Activated naive CD4-positive, alpha-beta T cell treated with anti-CD3 and anti-CD28 coated beads, Interleukin-2, amount 50 U/mL, for 24 hours (primary cell): ENCODE measurements at regions not wholly inside any gene's neighbourhood (a gene's known extent, or its start where the extent isn't known, plus 50 kb on each side); places are given as distances from the start of the nearest gene placed in this dataset.

Experiments
- H3K27ac Mint-ChIP-seq: one replicate; pipeline ENCODE4 v1.8.0; 2021; ENCODE audit warnings: mild to moderate bottlenecking, mixed read lengths
- H3K27me3 Mint-ChIP-seq: one replicate; pipeline ENCODE4 v1.8.0; 2021; ENCODE audit warnings: mixed read lengths
- H3K36me3 Mint-ChIP-seq: one replicate; pipeline ENCODE4 v1.8.0; 2021; ENCODE audit warnings: mixed read lengths
- H3K4me1 Mint-ChIP-seq: one replicate; pipeline ENCODE4 v1.8.0; 2021; ENCODE audit warnings: mixed read lengths
- H3K4me3 Mint-ChIP-seq: one replicate; pipeline ENCODE4 v1.8.0; 2021; ENCODE audit warnings: mild to moderate bottlenecking, mixed read lengths
- H3K9me3 Mint-ChIP-seq: one replicate; pipeline ENCODE4 v1.8.0; 2021; ENCODE audit warnings: mixed read lengths

DNA sequence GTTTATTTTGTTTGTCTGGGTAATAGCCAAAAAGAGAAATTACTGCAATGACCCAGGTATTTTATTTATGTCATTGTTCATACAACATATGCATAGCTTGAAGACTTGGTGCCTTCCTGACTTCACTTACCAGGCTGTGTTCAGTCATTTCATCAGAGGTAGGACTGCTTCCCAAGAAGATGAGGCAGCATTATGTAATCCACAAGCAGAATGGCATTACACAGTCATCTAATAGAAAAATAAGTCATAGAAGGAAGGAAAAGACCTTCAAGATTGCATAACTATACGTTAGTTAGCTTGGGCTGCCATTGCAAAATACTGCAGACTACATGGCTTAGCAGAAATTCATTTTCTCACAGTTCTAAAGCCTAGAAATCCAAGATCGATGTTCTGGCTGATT lies 167.5 kb downstream of the NMUR2 start:
- Mint-ChIP-seq H3K27ac (no peak overlapping the region), H3K4me3 (no peak overlapping the region), H3K36me3 (no peaks in the 10 kb centered on the region), H3K4me1 (no peaks in the 10 kb centered on the region), H3K9me3 (no peaks in the 10 kb centered on the region), H3K27me3 (peaks cover 2% of the 10 kb centered on the region)

- no peak overlapping the region for H3K4me3 Mint-ChIP-seq
- H3K9me3 Mint-ChIP-seq = no peaks in the 10 kb centered on the region
- no peaks in the 10 kb centered on the region for H3K4me1 Mint-ChIP-seq
- H3K36me3 Mint-ChIP-seq = no peaks in the 10 kb centered on the region
- no peak overlapping the region for H3K27ac Mint-ChIP-seq
- peaks cover 5% of the 10 kb centered on the region for H3K27me3 Mint-ChIP-seq
Observed at GRCh38 chr5:152226191-152226590, 178.9 kb downstream of the NMUR2 start.

DNA sequence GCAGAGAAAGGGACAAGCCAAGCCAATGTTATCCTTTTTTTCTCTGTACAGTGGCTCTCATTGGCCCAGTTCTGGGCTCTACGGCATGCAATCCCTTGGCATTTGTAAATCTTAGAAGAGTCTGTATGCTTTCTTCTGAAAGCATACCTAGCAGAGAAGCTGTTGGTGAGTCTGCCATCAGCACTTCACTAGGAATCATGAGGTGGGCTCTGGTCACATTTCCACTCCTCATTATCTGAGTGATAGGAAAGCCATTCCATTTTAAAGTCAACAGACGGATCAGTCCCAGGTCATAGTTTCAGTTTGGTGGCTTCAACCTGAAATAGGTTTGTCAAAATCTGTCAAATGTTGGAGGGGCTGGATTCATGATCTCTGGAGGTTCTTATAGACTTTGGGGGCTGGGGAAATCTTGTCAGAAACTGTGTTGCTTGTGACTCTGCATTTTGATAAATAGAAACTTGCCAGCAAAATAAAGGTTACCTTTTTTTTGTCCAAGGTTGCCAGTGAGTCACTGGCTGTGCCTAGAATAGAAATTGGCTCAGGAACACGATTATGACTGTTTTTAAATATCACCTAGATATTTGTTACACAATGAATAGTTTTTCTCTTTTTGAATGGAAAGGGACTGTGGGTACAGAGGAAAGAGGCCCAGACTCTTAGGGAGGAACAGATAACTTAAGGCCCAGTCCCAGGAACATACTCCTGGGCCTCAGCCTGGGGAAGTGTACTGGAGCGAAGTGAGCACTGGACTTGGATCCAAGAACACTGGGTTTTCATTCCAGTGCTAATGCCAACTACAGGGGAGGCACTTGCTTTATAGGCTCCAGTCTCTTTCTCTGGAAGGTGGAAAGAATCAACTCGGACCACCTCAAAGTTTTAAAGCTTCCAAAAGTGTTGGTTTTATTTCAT lies 183.1 kb downstream of the NMUR2 start:
- H3K4me3 Mint-ChIP-seq = no peak overlapping the region
- no peaks in the 10 kb centered on the region for H3K4me1 Mint-ChIP-seq
- H3K36me3 Mint-ChIP-seq = no peaks in the 10 kb centered on the region
- no peak overlapping the region for H3K27ac Mint-ChIP-seq
- H3K9me3 Mint-ChIP-seq = no peaks in the 10 kb centered on the region
- H3K27me3 Mint-ChIP-seq = peaks cover 5% of the 10 kb centered on the region

GRCh38 chr5:152218694-152219093 lies 186.4 kb downstream of the NMUR2 start:
- Mint-ChIP-seq H3K9me3 (peaks cover 7% of the 10 kb centered on the region), H3K4me1 (no peaks in the 10 kb centered on the region), H3K4me3 (no peak overlapping the region), H3K27ac (no peak overlapping the region), H3K27me3 (no peaks in the 10 kb centered on the region), H3K36me3 (no peaks in the 10 kb centered on the region)

- H3K27me3 Mint-ChIP-seq = no peaks in the 10 kb centered on the region
- H3K4me3 Mint-ChIP-seq = no peak overlapping the region
- H3K9me3 Mint-ChIP-seq = no peaks in the 10 kb centered on the region
Observed at GRCh38 chr5:152205804-152206203, 199.3 kb downstream of the NMUR2 start.

GRCh38 chr5:152202321-152202720 lies 202.8 kb downstream of the NMUR2 start:
- H3K4me1 Mint-ChIP-seq = no peaks in the 10 kb centered on the region
- H3K27ac Mint-ChIP-seq = no peak overlapping the region
- no peaks in the 10 kb centered on the region for H3K36me3 Mint-ChIP-seq
- H3K27me3 Mint-ChIP-seq = peaks cover 11% of the 10 kb centered on the region
- no peaks in the 10 kb centered on the region for H3K9me3 Mint-ChIP-seq
- H3K4me3 Mint-ChIP-seq = no peak overlapping the region

More at GRCh38 chr5:152205804-152206203, 199.3 kb downstream of the NMUR2 start:
- Mint-ChIP-seq H3K27ac (no peak overlapping the region), H3K4me1 (no peaks in the 10 kb centered on the region), H3K36me3 (no peaks in the 10 kb centered on the region)

GRCh38 chr5:152193391-152194107 lies 211.5 kb downstream of the NMUR2 start:
- H3K4me1 Mint-ChIP-seq = no peaks in the 10 kb centered on the region
- H3K36me3 Mint-ChIP-seq = peaks cover 2% of the 10 kb centered on the region
- peaks cover 7% of the 10 kb centered on the region for H3K27me3 Mint-ChIP-seq
- H3K9me3 Mint-ChIP-seq = peaks cover 24% of the 10 kb centered on the region
- H3K4me3 Mint-ChIP-seq = no peak overlapping the region
- no peak overlapping the region for H3K27ac Mint-ChIP-seq

- H3K36me3 Mint-ChIP-seq = no peaks in the 10 kb centered on the region
- H3K4me3 Mint-ChIP-seq = no peak overlapping the region
- H3K9me3 Mint-ChIP-seq = peaks cover 14% of the 10 kb centered on the region
- H3K27ac Mint-ChIP-seq = no peak overlapping the region
- no peaks in the 10 kb centered on the region for H3K4me1 Mint-ChIP-seq
- H3K27me3 Mint-ChIP-seq = peaks cover 4% of the 10 kb centered on the region
Observed at GRCh38 chr5:152188251-152188650, 216.8 kb downstream of the NMUR2 start.

- Mint-ChIP-seq H3K27me3 (peaks cover 2% of the 10 kb centered on the region), H3K9me3 (peaks cover 9% of the 10 kb centered on the region), H3K27ac (no peak overlapping the region), H3K36me3 (no peaks in the 10 kb centered on the region), H3K4me3 (no peak overlapping the region), H3K4me1 (no peaks in the 10 kb centered on the region)
Observed at GRCh38 chr5:152187668-152188067, 217.4 kb downstream of the NMUR2 start.

GRCh38 chr5:152185547-152186245 lies 219.4 kb downstream of the NMUR2 start:
- no peaks in the 10 kb centered on the region for H3K4me1 Mint-ChIP-seq
- H3K27me3 Mint-ChIP-seq = peaks cover 2% of the 10 kb centered on the region
- no peaks in the 10 kb centered on the region for H3K36me3 Mint-ChIP-seq
- H3K27ac Mint-ChIP-seq = no peak overlapping the region
- no peak overlapping the region for H3K4me3 Mint-ChIP-seq
- peaks cover 9% of the 10 kb centered on the region for H3K9me3 Mint-ChIP-seq

DNA sequence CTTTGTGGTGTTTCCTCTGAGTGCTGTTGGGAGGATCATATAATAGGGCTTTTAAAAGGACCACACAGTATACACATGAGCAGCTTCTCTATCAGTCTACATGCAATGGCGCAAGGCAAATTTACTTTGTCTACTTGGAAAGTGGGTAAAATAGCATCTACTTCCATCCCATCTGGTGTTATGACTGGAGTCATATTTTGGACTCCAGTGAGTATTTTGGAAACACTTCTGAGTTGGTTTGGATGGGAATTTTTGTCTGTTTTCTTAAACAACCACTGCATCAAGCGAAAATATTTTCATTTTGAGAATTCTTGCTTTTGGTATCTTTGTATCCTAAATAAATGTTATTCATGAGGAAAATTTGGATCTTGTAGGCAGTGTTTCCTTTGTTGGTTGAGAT lies 220.8 kb downstream of the NMUR2 start:
- Mint-ChIP-seq H3K4me3 (no peak overlapping the region), H3K36me3 (no peaks in the 10 kb centered on the region), H3K9me3 (no peaks in the 10 kb centered on the region), H3K27me3 (no peaks in the 10 kb centered on the region), H3K4me1 (no peaks in the 10 kb centered on the region), H3K27ac (no peak overlapping the region)

- Mint-ChIP-seq H3K27me3 (peaks cover 1% of the 10 kb centered on the region), H3K9me3 (no peaks in the 10 kb centered on the region), H3K4me3 (no peak overlapping the region), H3K36me3 (no peaks in the 10 kb centered on the region), H3K27ac (no peak overlapping the region), H3K4me1 (no peaks in the 10 kb centered on the region)
Observed at GRCh38 chr5:152181461-152181860, 223.6 kb downstream of the NMUR2 start.

- H3K27ac Mint-ChIP-seq = no peak overlapping the region
- H3K4me1 Mint-ChIP-seq = no peaks in the 10 kb centered on the region
- peaks cover 2% of the 10 kb centered on the region for H3K36me3 Mint-ChIP-seq
- H3K27me3 Mint-ChIP-seq = peaks cover 1% of the 10 kb centered on the region
- no peak overlapping the region for H3K4me3 Mint-ChIP-seq
- H3K9me3 Mint-ChIP-seq = no peaks in the 10 kb centered on the region
Observed at GRCh38 chr5:152178350-152178699, 226.8 kb downstream of the NMUR2 start.

- H3K27ac Mint-ChIP-seq = no peak overlapping the region
- peaks cover 1% of the 10 kb centered on the region for H3K27me3 Mint-ChIP-seq
- H3K36me3 Mint-ChIP-seq = peaks cover 2% of the 10 kb centered on the region
- no peak overlapping the region for H3K4me3 Mint-ChIP-seq
- no peaks in the 10 kb centered on the region for H3K4me1 Mint-ChIP-seq
- no peaks in the 10 kb centered on the region for H3K9me3 Mint-ChIP-seq
Observed at GRCh38 chr5:152177626-152178349, 227.3 kb downstream of the NMUR2 start.

DNA sequence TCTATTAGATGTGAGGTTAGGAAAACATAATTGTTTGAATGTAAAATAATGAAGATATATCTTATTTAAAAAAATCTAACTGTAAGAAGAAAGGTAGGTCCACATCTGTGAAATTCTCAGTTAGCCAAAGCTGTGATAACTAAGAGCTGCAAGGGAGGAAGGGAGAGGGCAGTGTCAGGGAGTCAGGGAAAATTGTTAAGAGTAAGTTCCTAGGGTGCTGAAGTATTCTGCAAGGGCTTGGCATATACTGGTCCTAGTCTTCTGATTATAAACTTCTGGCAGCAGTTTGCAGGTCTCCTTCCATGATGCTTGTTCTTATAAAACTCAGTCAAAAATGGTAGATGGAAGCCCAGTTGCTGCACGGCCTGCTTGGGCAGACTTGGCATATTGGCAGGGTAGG lies 233.2 kb downstream of the NMUR2 start:
- H3K4me3 Mint-ChIP-seq = no peak overlapping the region
- H3K4me1 Mint-ChIP-seq = no peaks in the 10 kb centered on the region
- no peak overlapping the region for H3K27ac Mint-ChIP-seq
- H3K9me3 Mint-ChIP-seq = no peaks in the 10 kb centered on the region
- H3K27me3 Mint-ChIP-seq = peaks cover 1% of the 10 kb centered on the region
- H3K36me3 Mint-ChIP-seq = peaks cover 2% of the 10 kb centered on the region
